ENCODE measurements at regions not wholly inside any gene's neighbourhood (a gene's known extent, or its start where the extent isn't known, plus 50 kb on each side); places are given as distances from the start of the nearest gene placed in this dataset.

DNA sequence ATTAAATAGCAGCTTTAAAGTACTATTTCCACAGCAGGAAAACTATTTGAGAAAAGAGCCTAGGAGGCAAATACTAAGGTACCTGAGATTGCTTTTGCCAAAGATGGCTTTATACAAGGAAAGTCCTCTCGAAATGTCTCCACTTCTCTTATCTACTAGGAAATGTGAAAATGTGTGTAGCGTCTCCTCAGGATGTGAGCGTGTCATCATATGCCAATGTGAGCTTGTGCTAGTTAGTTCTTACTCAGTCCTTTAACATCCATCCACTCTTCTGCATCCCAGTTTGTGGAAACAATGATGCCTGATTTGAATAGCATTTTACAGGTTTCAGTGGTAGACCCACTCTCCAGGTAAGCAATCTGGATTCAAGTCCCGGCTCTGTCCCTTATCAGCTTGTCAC is 421.0 kb downstream of the DYNC2H1 start:
- DNase-seq (ENCODE audit: low read depth): peak; percentile 29

- peak; percentile 89 for DNase-seq (ENCODE audit: low read depth)
Observed at GRCh38 chr11:103532133-103532788, 423.0 kb downstream of the DYNC2H1 start.

DNA sequence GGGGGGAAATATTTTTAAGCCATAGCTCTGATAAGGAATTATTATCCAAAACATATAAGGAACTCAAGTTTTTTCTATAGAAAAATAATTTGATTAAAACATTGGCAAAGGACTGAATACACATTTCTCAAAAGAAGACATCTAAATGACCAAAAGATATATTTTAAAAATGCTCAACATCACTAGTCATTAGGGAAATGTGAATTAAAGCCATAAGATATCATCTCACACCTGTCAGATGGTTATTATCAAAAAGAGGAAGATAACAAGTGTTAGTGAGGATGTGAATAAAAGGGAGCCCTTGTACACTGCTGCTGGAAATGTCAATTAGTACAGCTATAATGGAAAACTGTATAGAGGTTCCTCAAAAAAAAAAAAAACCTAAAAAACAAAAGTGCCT is 425.0 kb downstream of the DYNC2H1 start:
- no peak for DNase-seq (ENCODE audit: low read depth)

DNA sequence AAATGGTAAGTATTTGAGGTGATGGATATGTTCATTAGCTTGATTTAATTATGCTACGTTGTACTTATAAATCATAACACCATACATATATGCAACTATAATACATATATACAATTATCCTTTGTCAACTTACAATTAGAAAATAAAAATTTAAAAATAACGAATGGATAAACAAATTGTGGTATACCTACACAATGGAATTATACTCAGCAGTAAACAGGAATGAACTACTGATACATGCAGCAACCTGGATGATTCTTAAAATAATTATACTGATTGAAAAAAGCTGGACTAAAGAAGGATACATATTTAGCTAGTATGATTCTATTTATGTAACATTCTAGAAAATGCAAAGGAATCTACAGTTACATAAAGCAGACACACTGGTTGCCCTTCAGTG is 425.7 kb downstream of the DYNC2H1 start:
- DNase-seq (ENCODE audit: low read depth): no peak

- no peak for DNase-seq (ENCODE audit: low read depth)
Observed at GRCh38 chr11:103536335-103536722, 427.1 kb downstream of the DYNC2H1 start.

- DNase-seq (ENCODE audit: low read depth): peak; percentile 9
Observed at GRCh38 chr11:103537904-103538502, 428.8 kb downstream of the DYNC2H1 start.

DNA sequence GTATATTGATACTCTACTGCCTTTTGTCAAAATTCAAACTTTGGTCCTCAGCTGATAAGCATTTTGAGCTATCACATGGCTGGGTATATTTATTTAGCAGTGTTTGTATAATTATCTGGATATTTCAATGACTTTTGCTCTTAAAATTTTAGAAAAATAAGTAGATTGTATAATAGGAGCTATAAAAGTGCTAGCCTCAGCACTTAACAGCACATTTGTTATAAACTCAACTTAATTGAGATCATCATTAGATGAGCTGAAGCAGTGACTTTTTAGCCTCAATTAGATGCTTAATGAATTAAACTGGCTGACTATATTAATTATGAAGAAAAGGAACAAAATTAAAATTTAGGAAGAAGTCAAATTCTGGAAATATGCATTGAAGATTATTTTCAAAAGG is 429.9 kb downstream of the DYNC2H1 start:
- no peak for DNase-seq (ENCODE audit: low read depth)

DNA sequence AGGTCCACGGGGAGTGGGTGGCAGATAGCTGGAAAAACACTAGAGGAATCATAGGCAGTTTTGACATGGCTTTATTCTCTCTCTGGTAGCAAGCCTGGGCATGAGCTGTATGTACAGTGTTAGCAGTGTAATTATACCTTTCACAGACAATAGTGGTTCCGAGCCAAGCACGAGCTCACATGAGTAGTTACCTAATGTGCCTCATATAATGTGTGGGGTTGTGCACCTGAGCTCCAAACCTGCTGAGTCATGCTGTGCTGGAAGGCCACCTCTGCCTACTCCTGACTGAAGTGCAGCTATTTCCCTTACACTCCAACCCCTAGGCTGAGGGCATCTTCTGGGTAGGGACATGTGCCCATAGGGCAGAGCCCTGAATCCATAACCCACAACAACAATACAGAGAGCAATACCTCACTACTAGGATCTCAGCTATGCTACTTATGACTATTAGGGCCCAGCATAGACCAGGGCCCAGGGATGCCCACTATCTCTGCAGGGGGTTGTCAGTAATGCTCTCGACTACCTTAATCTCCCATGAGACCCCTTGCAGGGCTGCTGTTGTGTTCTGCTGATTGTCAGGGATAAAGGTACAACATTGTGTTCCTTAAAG is 432.1 kb downstream of the DYNC2H1 start:
- peak; percentile 29 for DNase-seq (ENCODE audit: low read depth)

GRCh38 chr11:103542851-103543250 is 433.6 kb downstream of the DYNC2H1 start:
- no peak for DNase-seq (ENCODE audit: low read depth)

DNA sequence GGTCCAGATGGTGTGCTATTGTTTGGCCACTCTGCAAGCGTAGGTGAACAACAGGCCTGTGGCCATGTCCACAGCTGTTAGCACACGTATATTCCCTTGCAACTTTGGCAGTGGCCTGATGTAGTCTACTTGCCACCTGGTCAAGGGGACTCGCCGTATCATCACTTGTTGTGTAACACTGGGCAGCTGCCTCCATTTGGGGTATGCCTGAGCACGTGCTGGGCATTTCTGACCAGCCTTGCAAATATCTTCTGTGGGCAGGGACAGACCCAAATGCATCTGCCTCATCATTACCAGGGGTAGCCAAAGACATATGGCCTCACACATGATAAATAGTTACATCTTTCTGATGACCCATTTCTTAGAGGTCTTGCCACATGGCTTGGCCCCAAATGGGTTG is 434.2 kb downstream of the DYNC2H1 start:
- no peak for DNase-seq (ENCODE audit: low read depth)

- peak; percentile 24 for DNase-seq (ENCODE audit: low read depth)
Observed at GRCh38 chr11:103544874-103545273, 435.6 kb downstream of the DYNC2H1 start.

DNA sequence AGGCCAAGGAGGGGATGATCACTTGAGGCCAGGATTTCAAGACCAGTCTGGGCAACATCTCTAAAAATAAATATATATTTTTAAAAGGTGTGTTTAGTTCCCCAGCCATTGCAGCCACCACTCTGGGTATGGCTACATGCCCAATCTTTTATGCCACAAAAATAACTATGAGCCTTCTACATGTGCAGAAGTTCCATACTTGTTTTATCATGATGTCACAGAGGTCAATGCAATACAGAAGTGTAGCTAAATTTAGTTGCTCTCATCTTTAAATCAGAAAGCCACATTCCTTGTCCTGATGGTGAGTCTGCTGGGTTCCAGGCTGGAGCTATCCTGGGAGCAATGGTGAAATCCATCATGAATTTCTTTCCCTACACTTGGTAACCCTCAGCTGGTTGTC is 436.3 kb downstream of the DYNC2H1 start:
- DNase-seq (ENCODE audit: low read depth): no peak

DNA sequence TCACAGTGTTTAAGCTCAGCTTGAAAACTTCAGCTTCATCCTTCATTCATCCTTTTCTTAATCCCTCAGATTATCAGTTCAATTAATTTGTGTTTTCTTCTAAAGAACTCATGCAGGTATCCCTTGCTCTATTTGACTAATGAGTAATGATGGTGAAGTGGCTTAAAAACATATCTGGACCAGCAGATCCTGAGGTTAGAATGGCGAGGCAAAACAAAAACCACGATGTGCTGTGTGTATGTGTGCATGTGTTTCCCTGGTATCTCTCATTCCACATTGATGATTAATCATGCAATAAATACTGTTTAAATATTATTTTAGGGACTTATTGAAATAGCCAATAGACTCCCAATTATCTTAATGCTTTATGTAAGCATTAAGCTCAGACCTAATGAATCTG is 437.0 kb downstream of the DYNC2H1 start:
- peak; percentile 61 for DNase-seq (ENCODE audit: low read depth)

DNA sequence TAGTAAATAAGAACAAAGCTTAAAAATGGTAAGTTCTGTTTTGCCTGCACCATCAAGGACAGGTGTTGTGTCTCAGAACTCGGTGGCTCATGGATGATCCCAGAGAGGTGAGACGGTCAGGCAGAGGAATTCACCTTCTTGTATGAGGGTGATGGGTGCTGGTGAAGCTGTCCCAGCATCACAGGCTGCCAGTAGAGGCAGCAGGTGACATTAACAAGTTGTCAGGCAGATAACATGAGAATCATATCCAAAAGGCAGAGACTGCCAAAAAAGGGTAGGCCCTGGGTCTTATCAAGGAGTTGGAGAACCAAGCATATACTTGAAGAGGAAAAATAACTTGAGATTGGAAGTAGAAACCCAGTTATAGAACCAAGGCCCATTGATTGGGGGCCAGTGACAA is 437.8 kb downstream of the DYNC2H1 start:
- no peak for DNase-seq (ENCODE audit: low read depth)

DNA sequence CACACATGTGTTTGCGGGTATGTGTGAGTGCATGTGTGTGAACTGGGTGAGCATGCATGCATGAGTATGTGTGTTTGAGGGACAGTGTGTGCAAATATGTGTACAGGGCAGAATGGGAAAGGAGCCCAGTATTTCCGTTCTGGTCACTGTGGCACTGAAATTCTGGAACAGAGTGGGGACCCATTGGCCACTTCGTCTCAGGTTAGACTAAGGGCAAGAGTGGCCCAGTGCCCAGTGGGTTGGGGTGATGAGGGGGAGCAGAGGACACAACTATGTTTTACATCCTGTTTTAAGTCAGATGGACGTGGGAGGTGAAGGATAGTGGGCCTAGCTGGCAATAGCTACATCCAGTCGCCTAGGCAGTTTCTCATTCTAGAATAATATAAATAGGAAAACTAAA is 438.5 kb downstream of the DYNC2H1 start:
- no peak for DNase-seq (ENCODE audit: low read depth)

GRCh38 chr11:103548838-103549237 is 439.6 kb downstream of the DYNC2H1 start:
- DNase-seq (ENCODE audit: low read depth): no peak

DNA sequence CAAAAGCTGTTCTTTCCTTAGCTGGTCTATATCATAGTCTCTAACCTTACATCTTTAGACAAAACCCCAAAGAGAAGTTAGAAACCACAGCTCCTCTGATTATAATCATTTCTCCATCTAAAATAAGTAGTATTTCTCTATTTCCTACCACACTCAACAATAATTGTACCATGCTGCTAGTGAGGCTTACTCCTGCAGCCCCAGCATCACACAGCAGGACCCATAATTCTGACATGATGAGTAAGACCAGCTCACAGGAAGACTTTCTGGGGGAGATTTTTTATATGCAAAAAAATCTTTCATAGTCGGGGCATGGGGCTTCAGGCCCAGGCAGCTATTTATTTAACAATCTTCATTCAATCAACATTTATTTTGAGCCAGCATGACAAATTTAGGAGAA is 441.6 kb downstream of the DYNC2H1 start:
- DNase-seq (ENCODE audit: low read depth): no peak

- DNase-seq (ENCODE audit: low read depth): no peak
Observed at GRCh38 chr11:103552086-103552485, 442.9 kb downstream of the DYNC2H1 start.

- no peak for DNase-seq (ENCODE audit: low read depth)
Observed at GRCh38 chr11:103556171-103556570, 446.9 kb downstream of the DYNC2H1 start.

DNA sequence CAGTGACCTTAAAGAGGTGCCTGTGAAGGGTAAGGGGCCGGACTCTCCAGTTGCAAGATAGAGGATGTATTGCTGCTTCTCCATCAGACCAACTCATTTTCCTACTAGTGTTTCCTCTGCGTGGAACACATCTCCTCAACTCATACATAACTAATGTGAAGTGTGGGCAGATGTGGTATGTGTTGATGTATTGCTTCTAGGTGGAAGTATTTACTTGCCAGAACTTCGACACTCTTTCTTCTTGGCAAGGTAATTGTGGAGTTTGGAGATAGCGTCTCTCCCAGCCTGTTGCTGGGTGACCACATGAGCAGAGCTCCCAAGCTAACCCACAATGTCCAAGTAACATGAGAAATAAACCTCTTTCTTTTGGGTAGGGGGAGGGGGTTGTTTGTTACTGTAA is 456.9 kb downstream of the DYNC2H1 start:
- no peak for DNase-seq (ENCODE audit: low read depth)

GRCh38 chr11:103581760-103582159 is 454.7 kb upstream of the DDI1 start:
- no peak for DNase-seq (ENCODE audit: low read depth)

- DNase-seq (ENCODE audit: low read depth): no peak
Observed at GRCh38 chr11:103582351-103582909, 454.0 kb upstream of the DDI1 start.

- no peak for DNase-seq (ENCODE audit: low read depth)
Observed at GRCh38 chr11:103584021-103584420, 452.4 kb upstream of the DDI1 start.

Measured in HT1080 (cell line).